HepG2 (cell line): ENCODE measurements at regions not wholly inside any gene's neighbourhood (a gene's known extent, or its start where the extent isn't known, plus 50 kb on each side); places are given as distances from the start of the nearest gene placed in this dataset.

Experiments used
- ATAC-seq: fragments of 200-7000 bp; cut with Tn5 transposase; 3 replicates; pipeline ENCODE4 v1.9.1; 2020; ENCODE audit warnings: mild to moderate bottlenecking, moderate library complexity
- BruUV-seq: library from RNA; stranded (reverse); fragments of 400-500 nt; replicated peaks from 2 replicates; lab custom pipeline; 2021; lab: Mats Ljungman, UMichigan
- CTCF ChIA-PET: fragments of 300-600 bp; formaldehyde crosslinking; extraction: SDS; loops from one replicate; lab custom pipeline; 2021; ENCODE audit warnings: low total read pairs, inconsistent platforms, low intra/inter-chr PET ratio; lab: Yijun Ruan, JAX
- POLR2A ChIA-PET: fragments of 350-600 bp; sonication (Branson Sonifier 250); formaldehyde crosslinking; loops from one replicate; lab custom pipeline; 2020; ENCODE audit warnings: antibody characterized with exemption, inconsistent platforms; lab: Yijun Ruan, JAX
- DNase-seq: peaks from one replicate; pipeline ENCODE4 v3.0.0-alpha.2; 2015; ENCODE audit warnings: low spot score
- FAIRE-seq: peaks from 3 replicates; lab custom pipeline; 2011; peaks lifted over from hg19 to GRCh38; lab: Jason Lieb, UNC
- H2AFZ ChIP-seq: one replicate; pipeline ENCODE4 v1.6.1; 2011; ENCODE audit warnings: low read length, inconsistent platforms
- H3K27ac ChIP-seq: fragments of 300-600 bp; 3 replicates; pipeline ENCODE4 v1.8.0; 2011; ENCODE audit warnings: mixed run types, mild to moderate bottlenecking, mixed read lengths, low read length, inconsistent platforms; ENCODE audit not compliant: insufficient read depth; ENCODE audit errors: extremely low read length
- H3K27me3 ChIP-seq, 2 experiments: fragments of 200-600 bp in 1 of 2; 2 replicates in 1 of 2; 3 replicates in 1 of 2; pipeline versions ENCODE4 v1.6.0 to v1.8.0; 2011; ENCODE audit warnings: low read length in 2 of 2, mild to moderate bottlenecking in 2 of 2, moderate library complexity in 2 of 2, inconsistent platforms in 1 of 2; ENCODE audit not compliant: insufficient read depth in 2 of 2, control insufficient read depth in 1 of 2
- H3K36me3 ChIP-seq, 2 experiments: fragments of 200-600 bp in 1 of 2; replicated peaks in 1 of 2; 2 replicates in 1 of 2; 3 replicates in 1 of 2; pipeline versions ENCODE4 v1.5.1 to v1.8.0; 2011; ENCODE audit warnings: low read length in 2 of 2, inconsistent platforms in 1 of 2; ENCODE audit not compliant: insufficient read depth in 2 of 2, control insufficient read depth in 1 of 2
- H3K4me1 ChIP-seq: 2 replicates; pipeline ENCODE4 v1.5.1; 2012; ENCODE audit warnings: low read length, inconsistent platforms; ENCODE audit not compliant: insufficient read depth
- H3K4me2 ChIP-seq: 2 replicates; pipeline ENCODE4 v1.6.0; 2011; ENCODE audit warnings: low read depth, low read length, inconsistent platforms
- H3K4me3 ChIP-seq, 3 experiments: fragments of 200-600 bp in 1 of 3; sonication (generic), shearing (Covaris generic) in 1 of 3; replicated peaks in 1 of 3; 2 replicates each; pipeline ENCODE4 v1.5.1; 2011 to 2016; ENCODE audit warnings: low read length in 3 of 3, inconsistent platforms in 2 of 3, low read depth in 2 of 3, mild to moderate bottlenecking in 2 of 3, control low read depth in 1 of 3, mixed read lengths in 1 of 3; ENCODE audit not compliant: insufficient read depth in 1 of 3
- H3K79me2 ChIP-seq: one replicate; pipeline ENCODE4 v1.6.1; 2011; ENCODE audit warnings: low read length, inconsistent platforms; ENCODE audit not compliant: insufficient read depth
- H3K9ac ChIP-seq: 2 replicates; pipeline ENCODE4 v1.6.0; 2011; ENCODE audit warnings: mild to moderate bottlenecking, low read depth, low read length, inconsistent platforms; ENCODE audit not compliant: insufficient read depth
- H3K9me3 ChIP-seq: 2 replicates; pipeline ENCODE4 v1.5.1; 2012; ENCODE audit warnings: mild to moderate bottlenecking, low read length
- H4K20me1 ChIP-seq: 2 replicates; pipeline ENCODE4 v1.6.0; 2011; ENCODE audit warnings: inconsistent platforms, mild to moderate bottlenecking, low read length, moderate library complexity; ENCODE audit not compliant: insufficient read depth
- BCL6 ChIP-seq: IDR thresholded peaks from 2 replicates; pipeline ENCODE4 v1.6.1; 2016; ENCODE audit warnings: missing genetic modification reagents, missing compliant biosample characterization
- EHMT2 ChIP-seq: fragments of 200-600 bp; sonication (generic); IDR thresholded peaks from 2 replicates; pipeline ENCODE4 v1.7.0; 2017; ENCODE audit warnings: antibody characterized with exemption, low read depth, low read length, borderline replicate concordance
- MED8 ChIP-seq: sonication (generic); formaldehyde crosslinking; IDR thresholded peaks from 2 replicates; pipeline ENCODE4 v1.8.1; 2023; ENCODE audit warnings: mild to moderate bottlenecking, missing genetic modification reagents; ENCODE audit not compliant: insufficient replicate concordance
- ZNF136 ChIP-seq: sonication (generic); formaldehyde crosslinking; IDR thresholded peaks from 2 replicates; pipeline ENCODE4 v1.8.1; 2022; ENCODE audit warnings: low read depth, mild to moderate bottlenecking, moderate library complexity, missing genetic modification reagents
- ZNF264 ChIP-seq: sonication (generic); formaldehyde crosslinking; IDR thresholded peaks from 2 replicates; pipeline ENCODE4 v1.4.0; 2020; ENCODE audit warnings: missing genetic modification reagents
- WGBS: methylation state at CpG from one replicate; pipeline ENCODE4 v1.1.6; 2017; ENCODE audit warnings: low lambda C conversion rate; 5-methylcytosine and 5-hydroxymethylcytosine counted together
- in situ Hi-C: cut with HindIII; loops from 2 replicates; pipeline ENCODE4 v1.10.0; 2017; ENCODE audit warnings: low pct_unique_long_range_greater_than_20kb; ENCODE audit not compliant: extremely low pct_ligation_motif_present
- intact Hi-C: fragments of 100-400 bp; cut with micrococcal nuclease; formaldehyde crosslinking; loops from one replicate; pipeline ENCODE4 v1.10.0; 2022; ENCODE audit not compliant: unreplicated experiment
- TF ChIP-seq, protein P1 (sequence below): sonication (generic); formaldehyde crosslinking; IDR thresholded peaks from 2 replicates; pipeline ENCODE4 v1.4.0; 2020; ENCODE audit warnings: missing genetic modification reagents

DNA sequence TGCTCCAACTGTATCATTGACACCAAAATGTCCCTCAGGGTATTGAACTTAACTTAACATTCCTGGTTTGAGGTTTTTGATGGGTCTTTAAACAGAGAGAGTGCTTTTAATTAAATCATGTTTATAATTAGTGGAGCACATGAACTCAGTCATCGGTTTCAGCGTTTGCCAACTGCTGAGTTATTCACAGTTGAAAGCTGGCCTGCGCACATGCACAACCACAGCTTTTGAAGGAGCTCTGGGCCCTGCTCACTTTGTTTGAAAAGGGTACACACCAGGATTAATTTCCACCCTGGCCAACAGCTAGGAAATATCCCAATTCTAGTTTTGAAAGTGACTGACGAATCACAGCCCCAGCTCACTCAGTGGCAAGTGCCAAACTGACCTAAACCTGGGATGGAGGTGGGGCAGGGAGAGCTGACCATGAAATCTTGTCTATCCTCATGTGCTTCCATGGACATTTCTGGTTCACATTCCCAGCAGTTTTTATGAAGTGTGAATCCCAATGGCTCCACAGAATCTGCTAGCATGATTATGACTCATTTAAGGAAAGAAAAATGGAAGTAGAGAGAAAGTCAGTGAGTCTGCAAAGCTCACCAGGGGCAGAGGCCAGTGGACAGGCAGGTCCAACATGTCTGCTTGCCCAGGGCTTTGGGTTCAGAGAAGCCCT, 247.8 kb downstream of the FNDC1 start:
- intact Hi-C loops = no loop called here
- no peak for FAIRE-seq
- BruUV-seq = no TSS peak
- ATAC-seq = no peak
- H3K9ac ChIP-seq = no peak overlapping the region
- no peak for DNase-seq
- H3K36me3 ChIP-seq = no peaks in the 10 kb centered on the region
- TF ChIP-seq EHMT2 = no peak
- no peak for TF ChIP-seq BCL6
- TF ChIP-seq, protein P1, sequence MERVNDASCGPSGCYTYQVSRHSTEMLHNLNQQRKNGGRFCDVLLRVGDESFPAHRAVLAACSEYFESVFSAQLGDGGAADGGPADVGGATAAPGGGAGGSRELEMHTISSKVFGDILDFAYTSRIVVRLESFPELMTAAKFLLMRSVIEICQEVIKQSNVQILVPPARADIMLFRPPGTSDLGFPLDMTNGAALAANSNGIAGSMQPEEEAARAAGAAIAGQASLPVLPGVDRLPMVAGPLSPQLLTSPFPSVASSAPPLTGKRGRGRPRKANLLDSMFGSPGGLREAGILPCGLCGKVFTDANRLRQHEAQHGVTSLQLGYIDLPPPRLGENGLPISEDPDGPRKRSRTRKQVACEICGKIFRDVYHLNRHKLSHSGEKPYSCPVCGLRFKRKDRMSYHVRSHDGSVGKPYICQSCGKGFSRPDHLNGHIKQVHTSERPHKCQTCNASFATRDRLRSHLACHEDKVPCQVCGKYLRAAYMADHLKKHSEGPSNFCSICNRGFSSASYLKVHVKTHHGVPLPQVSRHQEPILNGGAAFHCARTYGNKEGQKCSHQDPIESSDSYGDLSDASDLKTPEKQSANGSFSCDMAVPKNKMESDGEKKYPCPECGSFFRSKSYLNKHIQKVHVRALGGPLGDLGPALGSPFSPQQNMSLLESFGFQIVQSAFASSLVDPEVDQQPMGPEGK (CRISPR knock-in tag) = no peak
- TF ChIP-seq MED8 = no peak
- TF ChIP-seq, all 625 proteins: peak for 0
- in situ Hi-C loops = no loop called here
- peaks cover 0 to 8% of the 10 kb centered on the region in 2 experiments; a peak in 2 of 5 replicates for H3K27me3 ChIP-seq
- H3K27ac ChIP-seq = no peak overlapping the region
- ChIA-PET CTCF (no interaction called here), POLR2A (no interaction called here)
- H3K4me2 ChIP-seq = no peak overlapping the region
- H3K79me2 ChIP-seq = no peaks in the 10 kb centered on the region
- no peaks in the 10 kb centered on the region for H3K4me1 ChIP-seq
- H3K9me3 ChIP-seq = peaks cover 19% of the 10 kb centered on the region
- 39% methylated on average over 4 of the region's 4 CpGs for WGBS
- no peak overlapping the region for H3K4me3 ChIP-seq
- H2AFZ ChIP-seq = no peak overlapping the region
- H4K20me1 ChIP-seq = no peaks in the 10 kb centered on the region

DNA sequence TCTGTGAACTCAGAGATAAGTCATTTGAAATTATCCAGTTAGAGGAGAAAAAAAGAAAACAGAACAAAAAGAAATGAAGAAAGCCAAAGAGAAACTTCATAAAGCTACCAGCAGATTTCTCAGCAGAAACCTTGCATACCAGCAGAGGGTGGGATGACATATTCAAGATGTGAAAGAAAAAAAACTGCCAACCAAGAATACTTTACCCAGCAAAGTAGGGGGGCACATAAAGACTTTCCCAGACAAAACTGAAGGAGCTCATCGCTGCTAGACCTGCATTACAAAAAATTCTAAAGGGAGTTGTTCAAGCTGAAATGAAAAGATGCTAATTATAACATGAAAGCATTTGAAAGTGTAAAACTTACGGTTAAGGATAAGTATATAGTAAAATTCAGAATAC, 246.3 kb downstream of the FNDC1 start:
- TF ChIP-seq ZNF136 (CRISPR knock-in tag) (peak; percentile 83), ZNF264 (CRISPR knock-in tag) (no peak)
- Histone ChIP-seq H3K27me3 (no peaks in the 10 kb centered on the region; a peak in 2 of 5 replicates), H3K36me3 (no peaks in the 10 kb centered on the region), H3K9ac (no peak overlapping the region), H3K4me3 (no peak overlapping the region), H3K27ac (no peak overlapping the region), H4K20me1 (no peaks in the 10 kb centered on the region), H3K4me2 (no peak overlapping the region), H3K79me2 (no peaks in the 10 kb centered on the region), H2AFZ (no peak overlapping the region), H3K9me3 (peaks cover 19% of the 10 kb centered on the region), H3K4me1 (no peaks in the 10 kb centered on the region)
- POLR2A ChIA-PET = no interaction called here
- FAIRE-seq (no peak), ATAC-seq (no peak), DNase-seq (no peak)
- BruUV-seq = no TSS peak
- intact Hi-C loops (no loop called here), in situ Hi-C loops (no loop called here)
- CTCF ChIA-PET = no interaction called here
- 35% methylated on average over 2 of the region's 2 CpGs for WGBS
